PC-3 (cell line): ENCODE measurements at regions not wholly inside any gene's neighbourhood (a gene's known extent, or its start where the extent isn't known, plus 50 kb on each side); places are given as distances from the start of the nearest gene placed in this dataset.

Experiments
- EZH2 ChIP-seq: fragments of 300-600 bp; sonication (generic); IDR thresholded peaks from one replicate; pipeline ENCODE4 v1.6.1; 2017; ENCODE audit warnings: antibody characterized with exemption, mild to moderate bottlenecking, low read length; ENCODE audit not compliant: unreplicated experiment
- EZH2phosphoT487 ChIP-seq: fragments of 300-600 bp; sonication (generic); IDR thresholded peaks from 2 replicates; pipeline ENCODE4 v1.6.1; 2018; ENCODE audit warnings: mild to moderate bottlenecking, antibody characterized with exemption, low read length, borderline replicate concordance
- TF ChIP-seq, protein P1 (sequence below): fragments of 300-600 bp; sonication (generic); conservative IDR thresholded peaks from 2 replicates; pipeline ENCODE4 v1.5.1; 2017; ENCODE audit warnings: antibody characterized with exemption, low read depth, mild to moderate bottlenecking, low read length

DNA sequence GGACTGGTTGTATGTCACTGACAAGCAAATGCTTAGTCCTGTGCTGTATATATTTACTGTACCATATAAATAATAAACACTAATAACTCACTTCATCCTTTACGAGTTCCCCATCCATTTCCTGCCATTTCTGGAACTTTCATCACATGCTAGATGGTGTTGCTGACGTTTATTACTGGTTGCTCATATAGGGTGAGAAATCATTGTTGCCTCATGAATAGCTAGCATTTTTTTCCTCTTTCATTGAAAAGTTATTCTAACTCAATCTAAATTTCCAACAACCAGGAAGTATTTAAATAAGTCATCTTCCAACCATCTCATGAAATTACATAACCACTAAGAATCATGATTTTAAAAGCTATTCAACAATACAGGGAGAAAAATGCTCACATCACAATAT, 88.6 kb upstream of the RCN1 start:
- TF ChIP-seq, protein P1, sequence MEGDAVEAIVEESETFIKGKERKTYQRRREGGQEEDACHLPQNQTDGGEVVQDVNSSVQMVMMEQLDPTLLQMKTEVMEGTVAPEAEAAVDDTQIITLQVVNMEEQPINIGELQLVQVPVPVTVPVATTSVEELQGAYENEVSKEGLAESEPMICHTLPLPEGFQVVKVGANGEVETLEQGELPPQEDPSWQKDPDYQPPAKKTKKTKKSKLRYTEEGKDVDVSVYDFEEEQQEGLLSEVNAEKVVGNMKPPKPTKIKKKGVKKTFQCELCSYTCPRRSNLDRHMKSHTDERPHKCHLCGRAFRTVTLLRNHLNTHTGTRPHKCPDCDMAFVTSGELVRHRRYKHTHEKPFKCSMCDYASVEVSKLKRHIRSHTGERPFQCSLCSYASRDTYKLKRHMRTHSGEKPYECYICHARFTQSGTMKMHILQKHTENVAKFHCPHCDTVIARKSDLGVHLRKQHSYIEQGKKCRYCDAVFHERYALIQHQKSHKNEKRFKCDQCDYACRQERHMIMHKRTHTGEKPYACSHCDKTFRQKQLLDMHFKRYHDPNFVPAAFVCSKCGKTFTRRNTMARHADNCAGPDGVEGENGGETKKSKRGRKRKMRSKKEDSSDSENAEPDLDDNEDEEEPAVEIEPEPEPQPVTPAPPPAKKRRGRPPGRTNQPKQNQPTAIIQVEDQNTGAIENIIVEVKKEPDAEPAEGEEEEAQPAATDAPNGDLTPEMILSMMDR = no peak
- TF ChIP-seq EZH2phosphoT487 = no peak
- TF ChIP-seq EZH2 = no peak
